ENCODE measurements at regions not wholly inside any gene's neighbourhood (a gene's known extent, or its start where the extent isn't known, plus 50 kb on each side); places are given as distances from the start of the nearest gene placed in this dataset.
A peak's percentile ranks its signal among the peaks of the same experiment; 100 is the strongest.
"Not testable (repeated sequence)": the region's sequence is repeated elsewhere in the genome, so short reads cannot be mapped to it uniquely, and the experiment has no call there.

GRCh38 chr5:21419383-21419782 lies 1431.4 kb upstream of the CDH18 start:
- intact Hi-C loops (cut with DNase I), result no loop called here
- ATAC-seq (no peak), DNase-seq (no peak)

GRCh38 chr5:21402089-21402488 lies 1414.1 kb upstream of the CDH18 start:
- ATAC-seq; intact Hi-C loops (cut with DNase I); DNase-seq: not testable (repeated sequence)

- DNase-seq (no peak), ATAC-seq (no peak)
- intact Hi-C loops (cut with DNase I), result no loop called here
Observed at GRCh38 chr5:21398511-21398910, 1410.5 kb upstream of the CDH18 start.

- intact Hi-C loops (cut with DNase I), result no loop called here
- ATAC-seq (no peak), DNase-seq (no peak)
Observed at GRCh38 chr5:21397693-21398092, 1409.7 kb upstream of the CDH18 start.

GRCh38 chr5:21391506-21391905 lies 1403.5 kb upstream of the CDH18 start:
- DNase-seq, result no peak
- intact Hi-C loops (cut with DNase I), result no loop called here
- ATAC-seq, result no peak

- DNase-seq; ATAC-seq; intact Hi-C loops (cut with DNase I): not testable (repeated sequence)
Observed at GRCh38 chr5:21360754-21361153, 1372.8 kb upstream of the CDH18 start.

GRCh38 chr5:21341948-21342261 lies 1353.9 kb upstream of the CDH18 start:
- ATAC-seq; DNase-seq; intact Hi-C loops (cut with DNase I): not testable (repeated sequence)

GRCh38 chr5:21341203-21341947 lies 1353.4 kb upstream of the CDH18 start:
- peak in 1 of 2 donors; percentile 70 for ATAC-seq
- DNase-seq; intact Hi-C loops (cut with DNase I): not testable (repeated sequence)

- ATAC-seq; intact Hi-C loops (cut with DNase I); DNase-seq: not testable (repeated sequence)
Observed at GRCh38 chr5:21340233-21340632, 1352.2 kb upstream of the CDH18 start.

GRCh38 chr5:21336478-21336877 lies 1348.5 kb upstream of the CDH18 start:
- not testable (repeated sequence) for ATAC-seq

GRCh38 chr5:21315376-21315775 lies 1327.4 kb upstream of the CDH18 start:
- intact Hi-C loops (cut with DNase I); ATAC-seq; DNase-seq: not testable (repeated sequence)

More at GRCh38 chr5:21336478-21336877, 1348.5 kb upstream of the CDH18 start:
- DNase-seq; intact Hi-C loops (cut with DNase I): not testable (repeated sequence)

GRCh38 chr5:21301205-21301604 lies 1313.2 kb upstream of the CDH18 start:
- ATAC-seq; intact Hi-C loops (cut with DNase I); DNase-seq: not testable (repeated sequence)

GRCh38 chr5:21274361-21274760 lies 1286.4 kb upstream of the CDH18 start:
- intact Hi-C loops (cut with DNase I); DNase-seq; ATAC-seq: not testable (repeated sequence)

- ATAC-seq, result no peak
- DNase-seq, result no peak
- intact Hi-C loops (cut with DNase I), result no loop called here
Observed at GRCh38 chr5:21263361-21263760, 1275.4 kb upstream of the CDH18 start.

- DNase-seq (no peak), ATAC-seq (no peak)
- intact Hi-C loops (cut with DNase I), result no loop called here
Observed at GRCh38 chr5:21254161-21254560, 1266.2 kb upstream of the CDH18 start.

- intact Hi-C loops (cut with DNase I), result no loop called here
- no peak for DNase-seq
- no peak for ATAC-seq
Observed at GRCh38 chr5:21244982-21245381, 1257.0 kb upstream of the CDH18 start.

GRCh38 chr5:21238786-21239185 lies 1250.8 kb upstream of the CDH18 start:
- no peak for DNase-seq
- no peak for ATAC-seq
- intact Hi-C loops (cut with DNase I), result no loop called here

GRCh38 chr5:21237461-21237860 lies 1249.5 kb upstream of the CDH18 start:
- intact Hi-C loops (cut with DNase I), result no loop called here
- ATAC-seq (no peak), DNase-seq (no peak)

- DNase-seq (no peak), ATAC-seq (peak in 1 of 2 donors; percentile 71)
- intact Hi-C loops (cut with DNase I), result no loop called here
Observed at GRCh38 chr5:21236971-21237427, 1249.0 kb upstream of the CDH18 start.

- intact Hi-C loops (cut with DNase I), result no loop called here
- DNase-seq, result no peak
- no peak for ATAC-seq
Observed at GRCh38 chr5:21236104-21236503, 1248.1 kb upstream of the CDH18 start.
